DOHH2 (cell line): ENCODE measurements at regions not wholly inside any gene's neighbourhood (a gene's known extent, or its start where the extent isn't known, plus 50 kb on each side); places are given as distances from the start of the nearest gene placed in this dataset.
"Not testable (repeated sequence)": the region's sequence is repeated elsewhere in the genome, so short reads cannot be mapped to it uniquely, and the experiment has no call there.

Experiments
- H3F3A ChIP-seq: fragments of 200-600 bp; sonication (generic), shearing (Covaris generic); 2 replicates; pipeline ENCODE4 v1.6.0; 2016; ENCODE audit warnings: antibody characterized with exemption, mild to moderate bottlenecking; ENCODE audit not compliant: control insufficient read depth, insufficient read depth
- H3K27ac ChIP-seq: fragments of 200-600 bp; sonication (generic); 2 replicates; pipeline ENCODE4 v1.5.1; 2014; ENCODE audit warnings: low read depth, mild to moderate bottlenecking, low read length, moderate library complexity
- H3K27me3 ChIP-seq: fragments of 200-600 bp; sonication (generic); 2 replicates; pipeline ENCODE4 v1.6.1; 2014; ENCODE audit warnings: mild to moderate bottlenecking, low read length, mixed read lengths; ENCODE audit not compliant: control insufficient read depth
- H3K36me3 ChIP-seq: fragments of 200-600 bp; sonication (generic); 2 replicates; pipeline ENCODE4 v1.6.1; 2014; ENCODE audit warnings: mild to moderate bottlenecking, low read length, moderate library complexity, mixed read lengths; ENCODE audit not compliant: control insufficient read depth
- H3K4me1 ChIP-seq: fragments of 200-600 bp; sonication (generic); 2 replicates; pipeline ENCODE4 v1.6.1; 2014; ENCODE audit warnings: mild to moderate bottlenecking, low read length, mixed read lengths; ENCODE audit not compliant: control insufficient read depth
- H3K4me2 ChIP-seq: fragments of 200-600 bp; sonication (generic); 2 replicates; pipeline ENCODE4 v1.6.0; 2014; ENCODE audit warnings: mild to moderate bottlenecking, low read length, moderate library complexity
- H3K4me3 ChIP-seq: fragments of 200-600 bp; sonication (generic); 2 replicates; pipeline ENCODE4 v1.5.1; 2014; ENCODE audit warnings: mild to moderate bottlenecking, low read length, mixed read lengths
- H3K79me2 ChIP-seq: fragments of 200-600 bp; sonication (generic); 2 replicates; pipeline ENCODE4 v1.6.1; 2014; ENCODE audit warnings: mild to moderate bottlenecking, low read length, mixed read lengths; ENCODE audit not compliant: control insufficient read depth
- H3K9me2 ChIP-seq: fragments of 200-600 bp; sonication (generic); replicated peaks from 2 replicates; pipeline ENCODE4 v1.6.1; 2014; ENCODE audit warnings: mild to moderate bottlenecking, low read length, mixed read lengths; ENCODE audit not compliant: control insufficient read depth
- H3K9me3 ChIP-seq: fragments of 200-600 bp; sonication (generic); 2 replicates; pipeline ENCODE4 v1.6.1; 2014; ENCODE audit warnings: antibody characterized with exemption, low read length, mixed read lengths; ENCODE audit not compliant: control insufficient read depth, insufficient read depth
- H4K20me1 ChIP-seq: fragments of 200-600 bp; sonication (generic); 2 replicates; pipeline ENCODE4 v1.6.0; 2014; ENCODE audit warnings: low read depth, mild to moderate bottlenecking, antibody characterized with exemption, low read length, moderate library complexity; ENCODE audit not compliant: control insufficient read depth, insufficient read depth
- CTCF ChIP-seq: fragments of 200-600 bp; sonication (generic); IDR thresholded peaks from one replicate; pipeline ENCODE4 v1.5.1; 2014; ENCODE audit warnings: antibody characterized with exemption, mild to moderate bottlenecking, low read depth, low read length; ENCODE audit not compliant: poor library complexity, severe bottlenecking

- peaks cover 49% of the 10 kb centered on the region for H3K4me1 ChIP-seq
- not testable (repeated sequence) for H3K4me3 ChIP-seq, H3K27me3 ChIP-seq, H3K9me2 ChIP-seq, H3K9me3 ChIP-seq, H4K20me1 ChIP-seq, H3K79me2 ChIP-seq, H3K36me3 ChIP-seq, H3K27ac ChIP-seq, H3K4me2 ChIP-seq, H3F3A ChIP-seq
- peak; percentile 29 for TF ChIP-seq CTCF
Observed at GRCh38 chr2:87466591-87467120, 281.2 kb upstream of the PLGLB2 start.

- H3K27me3 ChIP-seq, H3K79me2 ChIP-seq, H3F3A ChIP-seq, H4K20me1 ChIP-seq, H3K36me3 ChIP-seq, H3K9me3 ChIP-seq, H3K9me2 ChIP-seq: not testable (repeated sequence)
- Histone ChIP-seq H3K27ac (peak overlapping the region; percentile 82), H3K4me3 (peak overlapping the region; percentile 38; the same call in 1 of the 2 replicates), H3K4me2 (peak overlapping the region; percentile 60), H3K4me1 (peaks cover 49% of the 10 kb centered on the region)
Observed at GRCh38 chr2:87468429-87468981, 279.4 kb upstream of the PLGLB2 start.

- not testable (repeated sequence) for H3K36me3 ChIP-seq, H3F3A ChIP-seq, H3K9me3 ChIP-seq, H3K9me2 ChIP-seq, H4K20me1 ChIP-seq, H3K79me2 ChIP-seq, H3K27me3 ChIP-seq
- Histone ChIP-seq H3K4me3 (peak overlapping the region; percentile 61), H3K27ac (peak overlapping the region; percentile 82), H3K4me2 (peak overlapping the region; percentile 70), H3K4me1 (peaks cover 54% of the 10 kb centered on the region)
Observed at GRCh38 chr2:87469180-87470151, 278.4 kb upstream of the PLGLB2 start.

GRCh38 chr2:87470381-87471380, 277.2 kb upstream of the PLGLB2 start:
- H3K27ac ChIP-seq, result peak overlapping the region; percentile 82
- H3F3A ChIP-seq, H3K79me2 ChIP-seq, H3K9me3 ChIP-seq, H4K20me1 ChIP-seq, H3K27me3 ChIP-seq, H3K9me2 ChIP-seq, H3K36me3 ChIP-seq: not testable (repeated sequence)
- peak overlapping the region; percentile 70 for H3K4me2 ChIP-seq
- H3K4me1 ChIP-seq, result peaks cover 63% of the 10 kb centered on the region
- H3K4me3 ChIP-seq, result peak overlapping the region; percentile 61

- H4K20me1 ChIP-seq, H3K9me2 ChIP-seq, H3K36me3 ChIP-seq, H3K79me2 ChIP-seq, H3K9me3 ChIP-seq, H3F3A ChIP-seq, H3K27me3 ChIP-seq, H3K4me3 ChIP-seq: not testable (repeated sequence)
- H3K27ac ChIP-seq, result peak overlapping the region; percentile 21; the same call in 1 of the 2 replicates
- peaks cover 69% of the 10 kb centered on the region for H3K4me1 ChIP-seq
- peak overlapping the region; percentile 45; the same call in 1 of the 2 replicates for H3K4me2 ChIP-seq
Observed at GRCh38 chr2:87471478-87471877, 276.4 kb upstream of the PLGLB2 start.
